Gastrocnemius medialis (tissue), 4 donors: ENCODE measurements at regions not wholly inside any gene's neighbourhood (a gene's known extent, or its start where the extent isn't known, plus 50 kb on each side); places are given as distances from the start of the nearest gene placed in this dataset.

Experiments
- ATAC-seq, 2 donors: fragments of 150-250 bp; one replicate each; pipeline ENCODE4 v1.9.1; 2016
- DNase-seq, 2 donors: peaks; one replicate each; pipeline ENCODE4 v3.0.0-alpha.2; 2019
- H3K27ac ChIP-seq, 4 donors: fragments of 200-600 bp; sonication (generic); 1 replicate in 1 of 4; 2 replicates in 3 of 4; pipeline ENCODE4 v1.5.1; 2016 to 2018; ENCODE audit warnings: mild to moderate bottlenecking in 2 of 4, moderate library complexity in 1 of 4
- H3K27me3 ChIP-seq, 3 donors: fragments of 200-600 bp; sonication (generic) in 2 of 3; 1 replicate in 1 of 3; 2 replicates in 2 of 3; pipeline versions ENCODE4 v1.5.1 to v1.6.0; 2016 to 2019; ENCODE audit warnings: mild to moderate bottlenecking in 1 of 3, moderate library complexity in 1 of 3
- H3K36me3 ChIP-seq, 2 donors: fragments of 200-600 bp; sonication (generic) in 1 of 2; one replicate each; pipeline ENCODE4 v1.5.1; 2017 to 2018
- H3K4me1 ChIP-seq, 2 donors: fragments of 200-600 bp; sonication (generic) in 1 of 2; one replicate each; pipeline ENCODE4 v1.5.1; 2016 to 2017; ENCODE audit warnings: mild to moderate bottlenecking in 2 of 2
- H3K4me3 ChIP-seq, 4 donors: fragments of 200-600 bp; sonication (generic) in 3 of 4; 1 replicate in 1 of 4; 2 replicates in 3 of 4; pipeline ENCODE4 v1.5.1; 2016 to 2019; ENCODE audit warnings: mild to moderate bottlenecking in 2 of 4
- H3K9me3 ChIP-seq, 3 donors: fragments of 200-600 bp; sonication (generic) in 2 of 3; 1 replicate in 1 of 3; 2 replicates in 2 of 3; pipeline ENCODE4 v1.5.1; 2016 to 2019
- POLR2A ChIP-seq, 2 donors: fragments of 450-650 bp; IDR thresholded peaks; one replicate each; pipeline ENCODE4 v1.6.1; 2017; ENCODE audit warnings: antibody characterized with exemption in 2 of 2, mild to moderate bottlenecking in 2 of 2, moderate library complexity in 2 of 2
- in situ Hi-C, 4 donors: fragments of 200-750 bp; cut with MboI; loops; one replicate each; pipeline versions ENCODE4 v1.15.0 to v1.8.0; 2017; ENCODE audit warnings: low sequenced_read_pairs in 4 of 4
- intact Hi-C: fragments of 100-400 bp; cut with DNase I; formaldehyde crosslinking; loops from one replicate; pipeline ENCODE4 v1.15.1; 2023; ENCODE audit warnings: low total_unique reads
- TF ChIP-seq, protein P1 (sequence below), 5 experiments: fragments of 450-650 bp in 3 of 5; fragments of 200-600 bp in 2 of 5; sonication (generic) in 2 of 5; IDR thresholded peaks in 4 of 5; conservative IDR thresholded peaks in 1 of 5; 1 replicate in 4 of 5; 2 replicates in 1 of 5; pipeline ENCODE4 v1.5.1; 2016 to 2019; ENCODE audit warnings: antibody characterized with exemption in 5 of 5, mild to moderate bottlenecking in 3 of 5, moderate library complexity in 3 of 5

DNA sequence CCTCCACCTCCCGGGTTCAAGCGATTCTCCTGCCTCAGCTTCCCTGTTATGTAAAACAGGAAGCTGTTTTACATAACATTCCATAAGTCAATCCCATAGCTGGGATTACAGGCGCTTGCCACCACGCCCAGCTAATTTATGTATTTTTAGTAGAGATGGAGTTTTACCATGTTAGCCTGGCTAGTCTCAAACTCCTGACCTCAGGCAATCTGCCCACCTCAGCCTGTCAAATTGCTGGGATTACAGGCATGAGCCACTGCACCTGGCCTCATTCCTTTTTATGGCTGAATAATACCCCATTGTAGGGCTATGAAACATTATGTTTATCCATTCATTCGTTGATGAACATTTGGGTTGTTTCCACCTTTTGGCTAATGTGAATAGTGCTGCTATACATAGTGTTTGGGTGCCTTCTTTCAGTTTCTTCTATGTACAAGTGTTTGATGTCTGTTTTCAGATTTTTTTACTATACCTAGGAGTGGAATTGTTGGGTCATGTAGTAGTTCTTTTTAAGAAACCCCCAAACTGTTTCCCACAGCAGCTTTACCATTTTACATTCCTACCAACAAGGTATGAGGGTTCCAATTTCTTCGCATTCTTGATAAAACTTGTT is 138.7 kb upstream of the COL21A1 start:
- Histone ChIP-seq H3K27ac (no peak overlapping the region), H3K4me3 (no peak overlapping the region), H3K9me3 (no peaks in the 10 kb centered on the region), H3K27me3 (no peaks in the 10 kb centered on the region), H3K4me1 (no peaks in the 10 kb centered on the region), H3K36me3 (no peaks in the 10 kb centered on the region)
- TF ChIP-seq, protein P1, sequence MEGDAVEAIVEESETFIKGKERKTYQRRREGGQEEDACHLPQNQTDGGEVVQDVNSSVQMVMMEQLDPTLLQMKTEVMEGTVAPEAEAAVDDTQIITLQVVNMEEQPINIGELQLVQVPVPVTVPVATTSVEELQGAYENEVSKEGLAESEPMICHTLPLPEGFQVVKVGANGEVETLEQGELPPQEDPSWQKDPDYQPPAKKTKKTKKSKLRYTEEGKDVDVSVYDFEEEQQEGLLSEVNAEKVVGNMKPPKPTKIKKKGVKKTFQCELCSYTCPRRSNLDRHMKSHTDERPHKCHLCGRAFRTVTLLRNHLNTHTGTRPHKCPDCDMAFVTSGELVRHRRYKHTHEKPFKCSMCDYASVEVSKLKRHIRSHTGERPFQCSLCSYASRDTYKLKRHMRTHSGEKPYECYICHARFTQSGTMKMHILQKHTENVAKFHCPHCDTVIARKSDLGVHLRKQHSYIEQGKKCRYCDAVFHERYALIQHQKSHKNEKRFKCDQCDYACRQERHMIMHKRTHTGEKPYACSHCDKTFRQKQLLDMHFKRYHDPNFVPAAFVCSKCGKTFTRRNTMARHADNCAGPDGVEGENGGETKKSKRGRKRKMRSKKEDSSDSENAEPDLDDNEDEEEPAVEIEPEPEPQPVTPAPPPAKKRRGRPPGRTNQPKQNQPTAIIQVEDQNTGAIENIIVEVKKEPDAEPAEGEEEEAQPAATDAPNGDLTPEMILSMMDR (IDR thresholded peaks at IDR 0.05 in 4 of 5, conservative IDR thresholded peaks at IDR 0.05 in 1 of 5) = no peak
- no peak for TF ChIP-seq POLR2A (IDR thresholded peaks at IDR 0.05)
- ATAC-seq (no peak), DNase-seq (no peak)
- intact Hi-C loops = no loop called here
- in situ Hi-C loops = no loop called here

DNA sequence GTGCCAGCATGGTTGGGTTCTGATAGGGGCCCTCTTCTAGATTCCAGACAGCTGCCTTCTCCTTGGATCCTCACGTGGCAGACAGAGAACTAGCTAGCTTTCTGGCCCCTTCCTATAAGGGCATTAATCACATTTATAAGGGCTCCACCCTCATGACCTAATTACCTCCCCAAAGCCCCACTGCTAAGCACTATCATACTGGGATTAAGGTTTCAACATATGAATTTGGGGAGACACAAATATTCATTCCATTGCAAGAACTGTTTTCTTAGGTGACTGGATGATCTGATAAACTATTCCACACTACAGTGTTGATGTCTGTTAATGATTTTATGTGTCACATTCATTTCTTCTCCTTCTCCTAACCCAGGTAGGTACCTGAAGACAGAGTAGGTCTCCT is 135.8 kb upstream of the COL21A1 start:
- TF ChIP-seq, protein P1 (IDR thresholded peaks at IDR 0.05 in 4 of 5, conservative IDR thresholded peaks at IDR 0.05 in 1 of 5) = no peak
- TF ChIP-seq POLR2A (IDR thresholded peaks at IDR 0.05) = no peak
- Histone ChIP-seq H3K4me3 (no peak overlapping the region), H3K27me3 (no peaks in the 10 kb centered on the region), H3K4me1 (peaks cover 0 to 3% of the 10 kb centered on the region in 2 donors), H3K9me3 (no peaks in the 10 kb centered on the region), H3K27ac (no peak overlapping the region), H3K36me3 (no peaks in the 10 kb centered on the region)
- intact Hi-C loops = no loop called here
- in situ Hi-C loops = no loop called here
- DNase-seq (no peak), ATAC-seq (no peak)

DNA sequence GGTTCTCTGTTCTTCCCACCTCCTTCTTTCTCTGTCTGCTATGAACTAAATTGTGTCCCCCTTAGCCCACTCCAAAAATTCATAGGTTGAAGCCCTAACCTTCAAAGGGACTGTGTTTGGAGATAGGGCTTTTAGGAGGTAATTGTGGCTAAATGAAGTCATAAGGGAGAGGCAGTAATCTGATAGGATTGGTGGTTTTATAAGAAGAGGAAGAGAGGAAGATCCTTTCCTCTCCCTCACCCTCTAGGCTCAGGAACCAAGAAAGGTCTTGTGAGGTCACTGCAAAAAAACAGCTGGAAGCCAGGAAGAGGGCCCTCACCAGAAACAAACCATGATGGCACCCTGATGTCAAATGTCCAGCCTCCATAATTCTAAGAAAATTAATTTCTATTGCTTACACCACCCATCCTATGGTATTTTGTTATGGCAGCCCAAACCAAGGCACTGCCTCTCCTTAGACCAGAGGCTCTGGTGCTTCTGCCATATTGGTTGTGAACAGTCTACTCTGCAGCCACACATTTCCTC is 135.1 kb upstream of the COL21A1 start:
- ATAC-seq (no peak), DNase-seq (no peak)
- no peak overlapping the region for H3K4me3 ChIP-seq
- H3K9me3 ChIP-seq = no peaks in the 10 kb centered on the region
- H3K27ac ChIP-seq = no peak overlapping the region
- no peaks in the 10 kb centered on the region for H3K36me3 ChIP-seq
- intact Hi-C loops = no loop called here
- TF ChIP-seq, protein P1 (IDR thresholded peaks at IDR 0.05 in 4 of 5, conservative IDR thresholded peaks at IDR 0.05 in 1 of 5) = no peak
- TF ChIP-seq POLR2A (IDR thresholded peaks at IDR 0.05) = no peak
- in situ Hi-C loops = no loop called here
- H3K27me3 ChIP-seq = no peaks in the 10 kb centered on the region
- H3K4me1 ChIP-seq = peaks cover 0 to 3% of the 10 kb centered on the region in 2 donors

DNA sequence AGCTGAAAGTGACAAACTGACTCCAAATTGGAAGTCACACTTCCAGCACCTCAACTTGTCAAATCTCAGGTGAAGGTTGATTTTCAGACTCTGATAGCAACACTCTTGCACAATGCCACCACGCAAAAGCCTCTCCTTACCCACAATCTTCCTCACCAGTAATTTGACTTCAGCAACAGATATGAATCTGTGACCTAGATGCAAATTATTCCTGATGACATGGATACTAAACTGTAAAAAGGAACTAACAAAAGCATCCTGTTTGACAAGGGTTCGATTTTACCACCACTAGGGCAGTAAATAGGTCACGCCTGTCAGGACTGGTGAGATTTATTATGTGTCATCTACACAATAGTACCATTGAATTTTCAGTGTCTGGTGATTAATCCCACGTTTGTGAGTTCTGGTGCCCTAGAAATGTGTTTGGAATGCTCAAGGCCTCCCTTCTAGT is 134.4 kb upstream of the COL21A1 start:
- Histone ChIP-seq H3K4me1 (peaks cover 0 to 3% of the 10 kb centered on the region in 2 donors), H3K4me3 (no peak overlapping the region), H3K27ac (no peak overlapping the region), H3K36me3 (no peaks in the 10 kb centered on the region), H3K27me3 (no peaks in the 10 kb centered on the region), H3K9me3 (no peaks in the 10 kb centered on the region)
- DNase-seq = no peak
- intact Hi-C loops = no loop called here
- ATAC-seq = no peak
- TF ChIP-seq POLR2A (IDR thresholded peaks at IDR 0.05) = no peak
- TF ChIP-seq, protein P1 (IDR thresholded peaks at IDR 0.05 in 4 of 5, conservative IDR thresholded peaks at IDR 0.05 in 1 of 5) = no peak
- in situ Hi-C loops = no loop called here

DNA sequence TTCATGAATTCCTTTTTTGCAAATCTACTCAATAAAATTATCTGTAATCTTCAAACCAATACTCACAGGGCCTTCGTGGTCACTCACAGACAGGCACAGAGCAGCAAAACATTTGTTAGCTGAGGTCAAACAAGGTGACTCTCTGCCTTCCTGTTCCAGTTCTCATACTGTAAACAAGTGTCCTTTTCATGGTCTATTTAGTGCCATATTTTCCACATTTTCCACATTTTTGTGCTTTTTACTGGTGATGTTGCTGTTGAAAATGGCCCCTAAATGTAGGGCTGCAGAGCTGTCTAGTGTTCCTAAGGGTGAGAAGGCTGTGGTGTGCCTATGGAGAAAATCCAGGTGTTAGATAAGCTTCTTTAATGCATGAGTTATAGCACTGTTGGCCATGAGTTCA is 133.1 kb upstream of the COL21A1 start:
- peaks cover 2 to 3% of the 10 kb centered on the region in 2 donors for H3K4me1 ChIP-seq
- no peak overlapping the region for H3K27ac ChIP-seq
- TF ChIP-seq, protein P1 (IDR thresholded peaks at IDR 0.05 in 4 of 5, conservative IDR thresholded peaks at IDR 0.05 in 1 of 5) = no peak
- TF ChIP-seq POLR2A (IDR thresholded peaks at IDR 0.05) = no peak
- no peaks in the 10 kb centered on the region for H3K27me3 ChIP-seq
- intact Hi-C loops = no loop called here
- in situ Hi-C loops = no loop called here
- no peak overlapping the region for H3K4me3 ChIP-seq
- no peaks in the 10 kb centered on the region for H3K9me3 ChIP-seq
- DNase-seq (no peak), ATAC-seq (no peak)
- H3K36me3 ChIP-seq = no peaks in the 10 kb centered on the region
